ENCODE measurements at regions not wholly inside any gene's neighbourhood (a gene's known extent, or its start where the extent isn't known, plus 50 kb on each side); places are given as distances from the start of the nearest gene placed in this dataset.

GRCh38 chr11:116263019-116263418 is 509.8 kb downstream of the BUD13 start:
- DNase-seq (ENCODE audit: low spot score): no peak

- DNase-seq (ENCODE audit: low spot score): no peak
Observed at GRCh38 chr11:116262370-116262769, 510.4 kb downstream of the BUD13 start.

DNA sequence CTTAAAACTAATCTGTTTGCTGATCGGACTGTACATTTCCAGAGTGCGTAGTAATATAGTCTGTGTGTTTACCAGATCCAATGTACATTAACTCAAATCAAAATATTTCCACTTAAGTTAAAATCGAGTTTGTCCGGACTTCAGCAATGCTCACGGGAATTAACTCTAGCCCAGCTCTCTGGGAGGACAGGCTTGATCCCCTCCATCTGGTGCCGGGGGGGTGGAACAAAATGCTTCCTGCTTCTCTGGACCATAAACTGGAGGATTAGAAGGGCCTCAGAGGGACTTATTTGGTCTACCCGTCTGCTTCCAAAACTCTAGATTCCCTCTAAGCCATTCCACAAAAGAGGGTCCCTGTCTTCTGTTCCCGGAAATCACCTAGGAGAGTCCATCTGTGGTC is 511.2 kb downstream of the BUD13 start:
- no peak for DNase-seq (ENCODE audit: low spot score)

- no peak for DNase-seq (ENCODE audit: low spot score)
Observed at GRCh38 chr11:116258821-116259220, 514.0 kb downstream of the BUD13 start.

DNA sequence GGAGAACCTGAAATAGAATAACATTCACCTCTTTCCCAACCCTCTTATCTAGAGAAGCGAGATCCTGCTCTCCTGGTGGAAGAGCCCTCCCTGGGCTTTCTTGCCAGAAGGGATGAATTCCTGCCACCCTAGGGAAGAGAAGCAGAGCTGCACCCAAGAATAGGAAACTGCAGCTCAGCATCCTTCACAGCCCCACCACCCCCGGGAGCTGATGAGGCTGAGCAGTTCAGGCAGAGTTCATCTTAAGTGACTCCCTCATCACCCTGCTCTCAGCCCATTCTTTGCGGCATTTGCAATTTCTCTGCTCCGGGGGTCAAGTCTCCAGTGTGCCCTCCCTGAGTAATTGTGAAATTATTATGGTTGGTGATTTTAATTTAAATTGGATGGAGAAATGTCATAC is 514.9 kb downstream of the BUD13 start:
- no peak for DNase-seq (ENCODE audit: low spot score)

- no peak for DNase-seq (ENCODE audit: low spot score)
Observed at GRCh38 chr11:116257092-116257491, 515.7 kb downstream of the BUD13 start.

DNA sequence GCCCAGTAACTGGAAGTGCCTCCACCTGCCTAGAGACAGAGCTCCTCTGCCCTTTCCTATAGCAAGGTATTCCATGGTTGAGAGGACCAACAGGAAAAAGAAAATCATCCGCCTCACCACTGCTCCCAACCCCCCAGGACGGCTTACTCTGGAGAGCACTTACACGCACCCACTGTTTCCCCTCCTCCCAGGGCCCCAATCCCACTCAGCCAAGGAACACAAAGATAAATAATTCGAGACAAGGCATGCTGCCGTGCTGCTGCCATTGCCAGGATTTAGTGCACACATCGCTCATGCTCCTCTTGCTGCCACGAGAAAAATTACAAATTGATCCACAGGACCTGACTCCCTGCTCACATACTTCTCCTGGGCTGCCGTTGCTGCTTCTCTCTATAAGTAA is 516.6 kb downstream of the BUD13 start:
- no peak for DNase-seq (ENCODE audit: low spot score)

DNA sequence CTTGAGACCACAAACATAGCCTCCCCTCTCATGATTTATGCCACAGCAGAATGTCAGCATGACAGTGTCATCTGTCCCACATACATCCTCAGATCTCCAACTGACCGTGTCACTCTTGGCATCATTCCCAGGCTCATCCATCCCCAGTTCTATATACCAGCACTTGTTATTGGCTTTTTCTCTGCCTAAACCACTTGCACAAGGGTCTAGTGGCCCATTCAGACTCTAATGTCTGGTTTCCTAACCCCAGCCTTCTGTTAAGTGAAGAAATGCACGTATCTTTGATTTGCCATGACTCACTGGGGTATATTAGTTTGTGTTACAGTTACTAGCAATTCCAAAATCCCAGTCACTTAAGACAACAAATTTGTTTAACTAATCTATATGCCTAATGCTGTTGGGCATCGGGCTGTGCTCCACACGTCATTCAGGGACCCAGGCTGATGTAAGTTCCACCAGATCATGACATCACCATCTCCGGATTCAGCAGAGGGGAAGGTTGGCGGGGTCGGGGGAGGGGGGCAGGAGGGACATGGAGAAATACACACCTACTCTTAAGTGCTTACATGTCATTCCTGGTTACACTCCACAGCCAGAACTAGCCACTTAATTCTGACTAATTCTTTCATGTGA is 517.4 kb downstream of the BUD13 start:
- no peak for DNase-seq (ENCODE audit: low spot score)

GRCh38 chr11:116250155-116250554 is 522.6 kb downstream of the BUD13 start:
- DNase-seq (ENCODE audit: low spot score): no peak

- DNase-seq (ENCODE audit: low spot score): no peak
Observed at GRCh38 chr11:116249561-116249960, 523.2 kb downstream of the BUD13 start.

DNA sequence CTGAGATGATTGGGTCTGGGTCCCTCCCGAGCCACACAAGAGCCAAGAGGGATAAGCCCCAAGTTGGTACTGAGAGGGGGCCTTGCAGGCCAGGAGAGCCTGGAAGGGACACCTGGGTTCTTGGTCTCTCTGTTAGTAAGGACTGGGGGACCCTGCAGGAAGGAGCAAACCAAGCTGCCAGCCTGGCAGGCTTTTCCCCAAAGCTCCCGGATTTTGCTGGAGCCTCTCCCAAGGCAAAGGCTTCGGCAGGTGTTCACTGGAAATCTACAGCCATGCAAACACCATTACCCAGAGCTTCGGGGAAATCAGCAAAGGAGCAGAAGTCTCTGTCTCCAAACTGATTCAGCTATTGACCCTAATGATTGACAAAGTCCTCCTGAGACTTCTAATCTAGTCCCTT is 527.9 kb downstream of the BUD13 start:
- DNase-seq (ENCODE audit: low spot score): no peak

DNA sequence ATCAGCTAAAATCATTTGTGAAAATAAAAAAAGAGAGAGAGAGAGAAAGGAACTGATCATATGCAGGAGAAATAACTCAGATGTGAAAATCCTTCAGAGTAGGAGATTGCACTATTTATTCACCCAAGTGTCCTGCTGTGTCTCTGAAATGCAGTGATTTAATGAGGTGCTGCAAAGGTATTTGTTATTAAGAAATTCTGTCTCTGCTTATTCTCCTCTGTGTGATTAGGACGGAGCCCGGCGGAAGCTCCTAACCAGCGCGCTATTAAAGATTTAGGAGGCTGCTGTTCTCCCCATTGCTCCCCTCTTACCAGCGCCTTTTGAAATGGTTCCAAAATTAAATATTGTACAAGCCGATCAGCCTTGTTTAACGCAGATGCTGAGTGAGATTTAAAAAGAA is 528.3 kb downstream of the BUD13 start:
- no peak for DNase-seq (ENCODE audit: low spot score)

DNA sequence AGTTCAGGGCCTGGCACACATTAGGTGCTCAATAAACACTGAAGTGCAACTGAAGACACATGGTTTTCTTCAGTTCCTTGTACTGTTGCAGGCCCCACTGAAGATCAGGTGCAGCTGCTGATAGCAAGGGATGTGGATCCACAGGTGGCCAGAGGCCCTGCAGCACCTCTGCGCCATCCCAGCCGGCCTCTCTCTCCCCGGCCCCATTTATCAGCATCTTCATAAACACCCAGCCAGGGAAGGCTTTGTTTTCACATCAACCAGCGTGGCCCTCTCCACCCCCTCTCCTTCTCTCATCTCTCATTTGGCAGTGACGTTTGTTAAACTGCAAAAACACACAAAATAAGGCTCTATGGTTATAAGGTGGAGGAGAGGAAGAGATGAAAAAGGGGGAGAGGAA is 528.8 kb downstream of the BUD13 start:
- no peak for DNase-seq (ENCODE audit: low spot score)

DNA sequence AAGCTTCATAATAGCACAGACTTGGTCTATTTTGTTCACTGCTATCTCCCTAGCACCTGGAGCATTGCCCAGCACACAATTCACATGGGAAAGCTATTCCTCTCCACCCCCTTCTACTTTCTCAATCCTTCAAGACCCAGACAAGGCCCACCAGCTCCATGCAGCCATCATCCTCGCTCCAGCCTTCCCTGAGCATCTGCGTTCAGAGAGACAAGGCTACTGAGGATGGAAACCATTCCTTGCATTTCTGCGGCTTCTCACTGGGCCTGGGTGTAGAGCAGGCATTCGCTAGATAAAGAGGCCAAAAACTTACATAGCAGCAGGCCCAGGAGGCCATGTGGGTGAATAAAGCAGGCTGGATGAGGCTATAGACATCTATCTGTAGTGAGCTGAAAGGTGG is 530.8 kb downstream of the BUD13 start:
- DNase-seq (ENCODE audit: low spot score): no peak

DNA sequence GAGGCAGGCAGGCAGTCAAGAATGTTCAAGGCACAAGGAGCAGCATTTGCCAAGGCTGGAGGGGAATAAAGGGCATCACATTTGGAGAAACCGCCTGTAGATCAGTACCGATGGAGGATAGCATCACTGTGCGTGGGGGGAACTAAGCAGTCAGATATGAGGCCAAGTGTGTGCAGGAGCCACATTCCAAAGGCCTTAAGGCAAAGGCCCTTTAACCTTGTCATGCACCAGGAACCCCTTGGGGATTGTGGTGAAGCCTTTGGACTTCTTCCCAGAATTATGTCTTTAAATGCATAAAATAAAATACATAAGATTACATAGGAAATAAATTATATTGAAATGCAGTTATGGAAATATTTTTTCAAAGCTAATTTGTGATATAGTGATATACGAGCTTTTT is 532.1 kb downstream of the BUD13 start:
- no peak for DNase-seq (ENCODE audit: low spot score)

GRCh38 chr11:116239247-116239646 is 533.5 kb downstream of the BUD13 start:
- DNase-seq (ENCODE audit: low spot score): no peak

DNA sequence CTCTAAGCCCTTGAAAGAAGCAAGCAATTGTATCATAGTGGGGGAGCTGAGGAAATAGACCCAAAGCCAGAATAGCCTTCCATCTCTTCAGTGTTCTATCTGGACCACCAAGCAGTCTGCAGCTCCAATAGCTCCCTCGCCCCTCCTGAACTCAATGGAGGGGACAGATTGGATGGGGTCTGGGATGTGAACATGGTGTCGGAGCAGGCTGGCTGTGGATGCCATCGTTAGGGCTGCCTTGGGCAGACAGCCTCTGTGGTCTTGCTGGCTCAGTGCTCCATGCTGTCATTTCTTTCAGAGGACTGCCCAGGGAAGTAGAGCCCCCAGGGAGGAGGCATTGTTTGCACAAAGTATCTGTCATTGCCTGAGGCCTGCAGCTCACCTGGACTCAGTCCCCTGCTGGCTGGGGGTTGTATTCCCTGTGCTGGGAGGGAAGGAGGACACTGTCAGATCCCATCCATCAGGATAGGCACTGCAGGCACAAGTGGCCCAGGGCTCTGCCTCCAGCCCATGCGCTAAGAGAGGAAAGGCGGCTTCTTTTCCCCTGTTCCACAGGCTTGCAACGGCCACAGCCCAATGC is 537.7 kb downstream of the BUD13 start:
- no peak for DNase-seq (ENCODE audit: low spot score)

GRCh38 chr11:116233561-116233960 is 539.2 kb downstream of the BUD13 start:
- no peak for DNase-seq (ENCODE audit: low spot score)

DNA sequence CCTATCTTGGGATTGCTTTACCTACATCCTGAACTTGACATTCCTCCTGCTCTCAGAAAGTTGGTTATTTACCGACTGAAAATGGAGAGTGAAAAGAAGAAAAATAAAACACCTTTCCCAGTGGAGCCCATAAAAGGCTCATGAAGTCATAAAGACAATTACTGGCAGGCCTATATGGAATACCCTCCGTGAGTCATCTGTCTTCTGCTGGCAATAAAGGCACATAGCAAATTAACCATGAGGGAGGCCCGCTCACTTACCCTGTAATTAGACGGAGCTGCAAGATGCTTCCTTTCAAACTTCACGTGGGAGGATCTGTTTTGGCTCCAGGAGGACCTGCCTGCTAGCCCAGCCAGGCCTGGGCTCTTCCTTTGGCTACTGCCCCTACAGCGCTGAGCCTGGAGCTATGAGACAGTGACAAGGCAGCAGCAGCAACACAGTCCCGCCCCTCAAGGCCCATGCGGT is 540.4 kb downstream of the BUD13 start:
- DNase-seq (ENCODE audit: low spot score): no peak

DNA sequence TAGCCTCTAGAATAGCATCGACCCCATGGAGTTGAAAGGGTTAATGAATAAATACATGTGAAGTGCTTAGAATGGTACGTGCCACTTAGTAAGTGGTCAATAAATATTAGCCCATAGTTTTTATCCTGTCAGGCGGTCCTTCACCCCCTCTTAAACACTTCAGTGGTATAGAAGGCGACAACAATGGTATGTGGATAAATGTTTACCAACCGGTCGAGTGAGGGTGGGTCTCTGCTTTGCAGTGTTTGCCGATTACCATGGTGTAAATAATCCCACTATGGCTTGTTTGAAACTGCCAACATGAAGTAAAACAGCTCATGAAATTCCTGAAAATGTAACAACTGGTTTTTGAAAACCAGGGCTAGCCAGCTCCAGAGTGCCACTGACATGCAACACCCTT is 541.2 kb downstream of the BUD13 start:
- DNase-seq (ENCODE audit: low spot score): no peak

- DNase-seq (ENCODE audit: low spot score): no peak
Observed at GRCh38 chr11:116230438-116230837, 542.3 kb downstream of the BUD13 start.

GRCh38 chr11:116229236-116229970 is 543.4 kb downstream of the BUD13 start:
- no peak for DNase-seq (ENCODE audit: low spot score)

GRCh38 chr11:116226731-116227130 is 546.1 kb downstream of the BUD13 start:
- no peak for DNase-seq (ENCODE audit: low spot score)
